HepG2 (cell line): ENCODE measurements at regions not wholly inside any gene's neighbourhood (a gene's known extent, or its start where the extent isn't known, plus 50 kb on each side); places are given as distances from the start of the nearest gene placed in this dataset.
"Not testable (repeated sequence)": the region's sequence is repeated elsewhere in the genome, so short reads cannot be mapped to it uniquely, and the experiment has no call there.

Source experiments
- ATAC-seq: fragments of 200-7000 bp; cut with Tn5 transposase; 3 replicates; pipeline ENCODE4 v1.9.1; 2020; ENCODE audit warnings: mild to moderate bottlenecking, moderate library complexity
- BruUV-seq: library from RNA; stranded (reverse); fragments of 400-500 nt; replicated peaks from 2 replicates; lab custom pipeline; 2021; lab: Mats Ljungman, UMichigan
- CTCF ChIA-PET: fragments of 300-600 bp; formaldehyde crosslinking; extraction: SDS; loops from one replicate; lab custom pipeline; 2021; ENCODE audit warnings: low total read pairs, inconsistent platforms, low intra/inter-chr PET ratio; lab: Yijun Ruan, JAX
- POLR2A ChIA-PET: fragments of 350-600 bp; sonication (Branson Sonifier 250); formaldehyde crosslinking; loops from one replicate; lab custom pipeline; 2020; ENCODE audit warnings: antibody characterized with exemption, inconsistent platforms; lab: Yijun Ruan, JAX
- DNase-seq: peaks from one replicate; pipeline ENCODE4 v3.0.0-alpha.2; 2015; ENCODE audit warnings: low spot score
- FAIRE-seq: peaks from 3 replicates; lab custom pipeline; 2011; peaks lifted over from hg19 to GRCh38; lab: Jason Lieb, UNC
- H2AFZ ChIP-seq: one replicate; pipeline ENCODE4 v1.6.1; 2011; ENCODE audit warnings: low read length, inconsistent platforms
- H3K27ac ChIP-seq: fragments of 300-600 bp; 3 replicates; pipeline ENCODE4 v1.8.0; 2011; ENCODE audit warnings: mixed run types, mild to moderate bottlenecking, mixed read lengths, low read length, inconsistent platforms; ENCODE audit not compliant: insufficient read depth; ENCODE audit errors: extremely low read length
- H3K27me3 ChIP-seq, 2 experiments: fragments of 200-600 bp in 1 of 2; 2 replicates in 1 of 2; 3 replicates in 1 of 2; pipeline versions ENCODE4 v1.6.0 to v1.8.0; 2011; ENCODE audit warnings: low read length in 2 of 2, mild to moderate bottlenecking in 2 of 2, moderate library complexity in 2 of 2, inconsistent platforms in 1 of 2; ENCODE audit not compliant: insufficient read depth in 2 of 2, control insufficient read depth in 1 of 2
- H3K36me3 ChIP-seq, 2 experiments: fragments of 200-600 bp in 1 of 2; replicated peaks in 1 of 2; 2 replicates in 1 of 2; 3 replicates in 1 of 2; pipeline versions ENCODE4 v1.5.1 to v1.8.0; 2011; ENCODE audit warnings: low read length in 2 of 2, inconsistent platforms in 1 of 2; ENCODE audit not compliant: insufficient read depth in 2 of 2, control insufficient read depth in 1 of 2
- H3K4me1 ChIP-seq: 2 replicates; pipeline ENCODE4 v1.5.1; 2012; ENCODE audit warnings: low read length, inconsistent platforms; ENCODE audit not compliant: insufficient read depth
- H3K4me2 ChIP-seq: 2 replicates; pipeline ENCODE4 v1.6.0; 2011; ENCODE audit warnings: low read depth, low read length, inconsistent platforms
- H3K4me3 ChIP-seq, 3 experiments: fragments of 200-600 bp in 1 of 3; sonication (generic), shearing (Covaris generic) in 1 of 3; replicated peaks in 1 of 3; 2 replicates each; pipeline ENCODE4 v1.5.1; 2011 to 2016; ENCODE audit warnings: low read length in 3 of 3, inconsistent platforms in 2 of 3, low read depth in 2 of 3, mild to moderate bottlenecking in 2 of 3, control low read depth in 1 of 3, mixed read lengths in 1 of 3; ENCODE audit not compliant: insufficient read depth in 1 of 3
- H3K79me2 ChIP-seq: one replicate; pipeline ENCODE4 v1.6.1; 2011; ENCODE audit warnings: low read length, inconsistent platforms; ENCODE audit not compliant: insufficient read depth
- H3K9ac ChIP-seq: 2 replicates; pipeline ENCODE4 v1.6.0; 2011; ENCODE audit warnings: mild to moderate bottlenecking, low read depth, low read length, inconsistent platforms; ENCODE audit not compliant: insufficient read depth
- H3K9me3 ChIP-seq: 2 replicates; pipeline ENCODE4 v1.5.1; 2012; ENCODE audit warnings: mild to moderate bottlenecking, low read length
- H4K20me1 ChIP-seq: 2 replicates; pipeline ENCODE4 v1.6.0; 2011; ENCODE audit warnings: inconsistent platforms, mild to moderate bottlenecking, low read length, moderate library complexity; ENCODE audit not compliant: insufficient read depth
- WGBS: methylation state at CpG from one replicate; pipeline ENCODE4 v1.1.6; 2017; ENCODE audit warnings: low lambda C conversion rate; 5-methylcytosine and 5-hydroxymethylcytosine counted together
- in situ Hi-C: cut with HindIII; loops from 2 replicates; pipeline ENCODE4 v1.10.0; 2017; ENCODE audit warnings: low pct_unique_long_range_greater_than_20kb; ENCODE audit not compliant: extremely low pct_ligation_motif_present
- intact Hi-C: fragments of 100-400 bp; cut with micrococcal nuclease; formaldehyde crosslinking; loops from one replicate; pipeline ENCODE4 v1.10.0; 2022; ENCODE audit not compliant: unreplicated experiment

DNA sequence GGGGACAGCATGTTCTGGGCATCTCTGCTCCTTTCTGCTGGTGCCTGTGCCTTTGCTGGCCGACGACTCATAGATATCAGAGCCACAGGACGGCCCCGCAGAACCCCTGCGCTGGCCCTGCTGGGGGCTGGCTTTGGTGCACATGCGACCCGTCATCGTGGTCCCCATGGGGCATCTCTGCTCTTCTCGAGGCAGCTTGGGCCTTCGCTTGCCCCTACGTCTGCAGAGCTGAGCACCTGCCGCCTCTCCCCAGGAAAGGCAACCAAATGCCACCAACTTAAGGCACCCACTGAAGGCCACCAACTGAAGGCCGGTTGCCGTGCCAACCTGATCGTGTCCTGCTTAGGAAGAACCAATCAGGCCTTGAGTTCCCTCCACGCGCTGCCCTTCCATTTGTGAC lies 153.1 kb downstream of the FOXD4L6 start:
- in situ Hi-C loops, ATAC-seq: not testable (repeated sequence)
- WGBS: 58% methylated on average over 10 of the region's 17 CpGs

DNA sequence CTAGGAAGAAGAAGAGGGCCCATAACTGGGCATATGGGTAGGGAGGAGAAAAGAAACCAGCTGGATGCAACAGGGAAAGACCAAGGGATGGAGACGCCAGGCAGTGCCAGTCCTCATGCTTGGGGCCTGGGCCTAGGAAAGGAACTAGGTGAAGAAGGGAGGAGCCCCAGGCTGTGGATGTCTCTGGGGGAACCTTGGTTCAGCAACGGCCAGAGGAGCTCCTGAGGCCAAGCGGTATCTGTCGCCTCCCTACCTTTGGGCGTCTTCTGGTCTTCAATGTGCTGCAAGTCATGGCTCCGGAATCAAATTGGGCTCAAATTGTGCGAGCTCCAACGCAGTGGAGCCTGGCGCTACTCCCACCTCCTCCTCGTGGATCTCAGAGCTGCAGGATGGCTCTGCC lies 153.6 kb downstream of the FOXD4L6 start:
- ATAC-seq, intact Hi-C loops, POLR2A ChIA-PET, CTCF ChIA-PET, H3K36me3 ChIP-seq, H3K9ac ChIP-seq, H3K79me2 ChIP-seq, in situ Hi-C loops, H3K27ac ChIP-seq, H3K4me2 ChIP-seq, H3K9me3 ChIP-seq, FAIRE-seq, H3K4me3 ChIP-seq, BruUV-seq, H3K27me3 ChIP-seq, H2AFZ ChIP-seq, H4K20me1 ChIP-seq, H3K4me1 ChIP-seq, DNase-seq: not testable (repeated sequence)
- WGBS: 78% methylated on average over 6 of the region's 10 CpGs

More for the DNA sequence above, 153.1 kb downstream of the FOXD4L6 start:
- H3K9ac ChIP-seq, H3K27ac ChIP-seq, intact Hi-C loops, H3K4me3 ChIP-seq, H3K9me3 ChIP-seq, POLR2A ChIA-PET, H3K36me3 ChIP-seq, CTCF ChIA-PET, H4K20me1 ChIP-seq, H3K4me2 ChIP-seq, FAIRE-seq, BruUV-seq, H3K79me2 ChIP-seq, H3K4me1 ChIP-seq, H2AFZ ChIP-seq, DNase-seq, H3K27me3 ChIP-seq: not testable (repeated sequence)

GRCh38 chr9:40971773-40972172 lies 156.7 kb downstream of the FOXD4L6 start:
- H3K4me3 ChIP-seq, H3K9ac ChIP-seq, intact Hi-C loops, DNase-seq, H2AFZ ChIP-seq, H3K27ac ChIP-seq, H3K36me3 ChIP-seq, H3K4me2 ChIP-seq, H4K20me1 ChIP-seq, in situ Hi-C loops, H3K27me3 ChIP-seq, BruUV-seq, FAIRE-seq, CTCF ChIA-PET, H3K4me1 ChIP-seq, POLR2A ChIA-PET, H3K9me3 ChIP-seq, H3K79me2 ChIP-seq, ATAC-seq: not testable (repeated sequence)
- 24% methylated on average over 3 of the region's 3 CpGs for WGBS

GRCh38 chr9:40970340-40970739 lies 158.1 kb downstream of the FOXD4L6 start:
- DNase-seq, ATAC-seq, H3K27me3 ChIP-seq, H3K9me3 ChIP-seq, H3K27ac ChIP-seq, H3K9ac ChIP-seq, H3K4me2 ChIP-seq, H3K36me3 ChIP-seq, CTCF ChIA-PET, intact Hi-C loops, POLR2A ChIA-PET, in situ Hi-C loops, H4K20me1 ChIP-seq, H3K4me3 ChIP-seq, H2AFZ ChIP-seq, BruUV-seq, H3K4me1 ChIP-seq, H3K79me2 ChIP-seq, FAIRE-seq: not testable (repeated sequence)
- 23% methylated on average over 5 of the region's 5 CpGs for WGBS
